Embryonic facial prominence (tissue), 1 donor: ENCODE measurements at regions not wholly inside any gene's neighbourhood (a gene's known extent, or its start where the extent isn't known, plus 50 kb on each side); places are given as distances from the start of the nearest gene placed in this dataset.

Experiments used
- DNase-seq: peaks from one replicate; pipeline ENCODE4 v3.0.0-alpha.2; 2016; ENCODE audit errors: extremely low spot score

DNA sequence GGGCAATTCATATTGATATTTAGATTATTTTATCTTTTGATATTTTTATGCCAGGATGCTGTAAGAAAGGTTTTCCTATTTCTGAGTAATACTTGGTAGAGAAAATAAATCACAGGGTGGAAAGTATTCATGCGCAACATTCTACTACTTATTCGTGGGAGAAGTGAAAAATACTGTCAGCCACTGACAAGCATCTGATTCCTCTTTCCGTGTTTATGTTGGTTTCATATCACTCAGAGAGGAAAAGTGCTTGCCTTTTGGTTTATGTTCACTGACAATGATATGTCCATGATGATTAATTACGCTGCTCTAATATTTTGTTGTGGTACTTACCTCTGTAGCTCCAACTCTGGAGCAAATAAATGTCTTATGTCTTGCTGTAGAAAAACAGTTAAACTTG, 429.4 kb downstream of the EDEM1 start:
- DNase-seq = no peak

DNA sequence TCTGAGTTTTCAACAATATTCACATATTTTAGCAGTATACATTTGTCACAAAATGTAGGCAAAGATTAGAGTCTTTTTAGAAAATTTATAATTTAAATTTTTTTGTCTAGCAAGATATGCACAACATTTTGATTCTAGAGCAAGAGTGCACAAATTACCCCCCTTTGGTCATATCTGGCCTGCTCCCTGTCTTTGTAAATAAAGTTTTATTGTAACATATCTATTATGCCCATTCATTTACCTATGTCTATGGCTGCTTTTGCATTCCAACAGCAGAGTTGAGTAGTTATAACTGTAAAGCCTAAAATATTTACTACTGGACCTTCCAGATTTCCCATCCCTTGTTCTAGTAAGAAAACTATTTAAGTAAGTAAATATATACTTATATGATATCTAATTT, 430.7 kb downstream of the EDEM1 start:
- DNase-seq = no peak

DNA sequence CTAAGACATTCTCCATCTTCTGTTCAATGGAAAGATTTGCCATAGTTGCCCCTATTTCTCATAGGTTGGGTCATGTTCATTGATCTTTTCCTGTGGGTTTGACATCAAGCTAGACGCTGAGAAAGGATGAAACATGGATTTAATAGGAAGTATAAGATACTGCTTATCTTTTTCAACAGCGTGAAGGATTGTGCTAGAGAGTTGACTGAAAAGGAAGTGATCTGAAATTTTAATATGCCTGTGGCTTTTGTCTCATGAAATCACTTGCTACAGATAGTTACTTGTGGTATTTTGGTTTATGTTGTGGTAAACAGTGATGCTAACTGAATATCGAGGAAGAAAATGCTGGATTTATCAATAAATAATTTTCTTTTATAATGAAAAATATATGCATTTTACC, 442.9 kb downstream of the EDEM1 start:
- no peak for DNase-seq

DNA sequence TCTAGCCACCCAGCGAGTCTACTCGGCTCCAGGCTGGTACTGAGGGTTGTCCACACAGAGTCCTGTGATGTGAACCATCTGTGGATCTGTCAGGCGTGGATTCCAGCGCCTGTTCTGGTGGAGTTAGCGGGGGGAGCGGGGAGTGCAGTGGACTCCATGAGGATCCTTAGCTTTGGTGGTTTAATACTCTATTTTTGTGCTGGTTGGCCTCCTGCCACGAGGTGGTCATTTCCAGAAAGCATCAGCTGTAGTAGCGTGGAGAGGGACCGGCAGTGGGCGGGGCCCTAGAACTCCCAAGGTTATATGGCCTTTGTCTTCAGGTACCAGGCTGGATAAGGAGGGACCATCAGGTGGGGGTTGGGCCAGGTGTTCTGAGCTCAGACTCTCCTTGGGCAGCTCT, 446.5 kb downstream of the EDEM1 start:
- no peak for DNase-seq

DNA sequence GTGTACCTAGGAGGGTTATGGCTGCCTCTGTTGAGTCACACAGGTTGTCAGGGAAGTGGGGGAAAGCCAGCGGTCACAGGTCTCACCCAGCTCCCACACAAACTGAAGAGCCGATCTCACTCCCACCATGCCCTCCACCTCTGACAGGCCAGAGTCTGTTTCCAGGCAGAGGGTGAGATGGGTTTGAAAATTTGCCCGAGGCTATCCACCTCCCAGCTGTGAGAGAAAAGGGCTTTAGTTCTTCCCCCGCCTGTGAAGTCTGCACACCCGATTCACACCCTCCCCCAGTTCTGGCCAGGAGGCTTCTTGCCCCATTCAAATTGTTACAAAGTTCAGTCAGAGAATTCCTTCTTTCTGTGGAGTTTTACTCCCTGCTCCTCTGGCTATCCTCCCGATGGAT, 446.9 kb downstream of the EDEM1 start:
- DNase-seq = no peak

DNA sequence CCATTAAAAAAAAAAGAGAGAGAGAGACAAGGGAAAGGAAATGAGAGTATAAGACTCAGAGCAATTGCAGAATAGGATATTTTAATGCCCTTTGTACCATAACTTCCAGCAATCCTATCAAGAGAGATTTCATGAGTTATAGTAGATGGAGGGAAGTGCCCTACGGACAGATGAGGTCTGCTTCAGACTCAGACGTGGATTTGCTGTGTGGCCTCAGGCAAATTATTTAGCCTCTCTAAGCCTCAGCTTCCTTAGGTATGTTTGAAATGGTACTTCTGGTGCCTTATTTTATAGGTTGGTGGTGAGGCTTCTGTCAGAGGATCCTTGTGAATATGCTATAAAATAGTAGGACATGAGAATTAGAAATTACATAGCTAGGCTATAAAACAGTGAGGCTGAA, 448.2 kb downstream of the EDEM1 start:
- DNase-seq = no peak

DNA sequence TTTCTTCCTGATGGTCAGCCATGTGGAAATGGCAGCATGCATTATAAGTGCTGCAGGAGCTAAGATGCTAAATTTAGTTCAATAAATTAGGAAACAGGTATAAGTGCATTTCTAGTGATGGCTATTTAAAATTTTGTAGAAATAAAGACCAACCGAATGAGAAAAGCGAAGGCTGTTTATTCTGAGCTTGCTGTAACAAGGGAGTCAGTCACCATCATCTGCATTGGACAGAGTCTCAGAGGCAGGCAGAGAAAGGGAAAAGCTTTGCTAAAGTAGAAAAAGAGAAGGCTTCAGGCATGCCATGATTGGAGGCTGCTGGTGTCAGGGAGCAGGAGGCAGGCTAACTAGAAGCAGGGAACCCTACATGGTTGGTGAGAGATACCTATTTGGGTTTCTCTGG, 451.0 kb downstream of the EDEM1 start:
- no peak for DNase-seq

DNA sequence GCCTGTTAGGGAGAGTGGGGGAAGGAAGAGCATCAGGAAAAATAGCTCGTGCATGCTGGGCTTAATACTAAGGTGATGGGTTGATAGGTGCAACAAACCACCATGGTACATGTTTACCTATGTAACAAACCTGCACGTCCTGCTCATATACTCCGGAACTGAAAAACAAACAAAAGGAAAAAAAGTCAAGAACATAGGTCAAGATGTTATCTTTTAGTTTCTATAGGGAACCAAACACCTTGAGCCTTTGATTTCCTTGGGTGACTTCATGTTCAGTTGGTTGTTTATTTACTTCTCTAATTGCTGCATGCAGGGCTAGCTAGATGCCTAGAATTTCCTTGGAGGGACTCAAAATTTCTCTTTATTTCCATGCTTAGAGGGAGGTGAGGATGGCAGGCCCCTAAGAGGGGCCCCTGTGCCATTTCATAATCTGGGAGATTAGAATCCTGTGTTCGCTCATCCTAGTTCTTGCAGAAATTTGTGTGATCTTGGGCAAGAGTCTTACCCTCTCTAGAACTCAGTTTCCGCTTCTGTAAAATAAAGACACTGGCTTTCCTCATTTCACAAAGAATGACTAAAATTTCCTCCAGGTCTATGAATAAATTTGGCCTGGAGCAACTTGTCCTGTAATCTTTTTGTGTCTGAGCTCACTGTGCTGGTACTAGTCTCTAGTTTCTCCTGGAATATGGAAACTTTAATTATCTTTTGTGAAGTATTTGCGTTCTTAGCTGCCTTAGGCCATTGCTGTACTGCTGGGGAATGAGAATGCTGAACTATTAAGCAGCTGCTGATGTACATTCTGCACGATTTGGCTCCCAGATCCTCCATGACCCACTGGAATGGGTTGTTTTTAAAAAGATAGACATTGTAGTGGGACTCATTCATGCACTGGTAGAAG, 457.5 kb downstream of the EDEM1 start:
- no peak for DNase-seq

DNA sequence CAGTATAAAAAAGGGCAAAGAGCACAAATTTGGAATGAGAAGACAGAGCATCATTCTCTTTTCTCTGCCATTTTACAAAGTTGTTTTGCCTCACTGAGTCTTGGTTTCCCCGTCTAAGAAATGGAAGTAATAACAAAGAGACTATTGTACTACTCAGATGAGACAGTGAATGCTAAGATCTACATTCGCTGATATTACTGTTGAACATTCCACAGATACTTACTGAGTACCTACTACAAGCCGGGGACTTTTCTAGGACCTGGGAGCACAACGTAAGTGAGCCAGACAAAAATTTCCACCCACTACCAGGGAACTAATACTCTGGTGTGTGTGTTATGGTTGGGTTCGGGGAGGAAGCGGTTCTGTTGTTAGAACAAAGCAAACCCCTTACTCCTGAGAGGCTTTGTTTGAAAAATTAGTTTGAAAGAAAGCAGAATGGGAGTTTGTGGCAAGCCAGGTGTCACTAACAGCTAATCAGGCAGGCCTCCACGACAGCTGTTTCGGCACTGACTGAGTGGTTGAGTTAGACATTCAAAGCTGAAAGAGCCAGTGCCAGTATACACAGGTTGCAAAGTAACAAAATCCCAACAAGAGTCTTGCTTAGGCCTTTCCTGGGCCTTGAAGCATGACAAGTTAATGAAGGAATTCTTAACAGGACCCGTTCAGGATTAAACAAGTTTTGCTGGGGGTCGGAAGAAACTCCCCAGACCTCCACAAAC, 458.3 kb downstream of the EDEM1 start:
- no peak for DNase-seq

DNA sequence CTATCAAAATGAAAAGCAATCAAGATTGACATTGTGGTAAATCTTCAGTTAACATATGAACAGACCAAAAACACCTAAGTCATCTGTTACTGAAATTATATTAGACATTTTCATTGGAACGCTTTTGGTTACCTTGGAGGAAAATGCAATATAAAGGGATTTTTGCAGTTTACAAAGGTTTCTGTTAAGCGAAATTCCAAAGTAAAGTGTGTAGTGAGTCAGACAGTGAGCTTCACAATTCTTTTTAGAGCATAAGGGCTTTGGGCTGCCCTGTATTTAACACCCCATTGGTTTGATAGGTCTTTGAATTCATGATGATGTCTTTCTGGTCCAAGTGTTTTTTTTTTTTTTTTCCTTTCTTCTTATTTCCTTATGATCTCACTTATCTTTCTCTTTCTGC, 462.8 kb downstream of the EDEM1 start:
- no peak for DNase-seq

DNA sequence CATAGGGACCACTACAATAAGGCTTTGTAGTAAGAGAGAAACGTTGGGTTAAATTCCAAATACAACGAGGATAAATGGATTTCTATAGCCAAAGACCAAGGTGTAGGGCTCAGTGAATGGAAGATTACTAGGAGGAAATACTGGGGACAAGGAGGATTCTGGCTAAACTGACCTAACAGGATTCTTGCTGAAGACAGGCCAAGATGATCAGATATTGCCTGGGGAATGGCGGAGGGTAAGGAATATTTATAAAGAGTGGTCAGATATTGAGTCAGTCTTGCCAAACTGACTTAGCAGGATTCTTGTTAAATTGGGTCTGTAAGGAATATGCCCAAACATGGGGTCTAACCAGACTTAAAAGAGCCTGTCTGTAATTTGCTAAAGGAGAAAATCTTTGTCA, 463.8 kb downstream of the EDEM1 start:
- DNase-seq = no peak

DNA sequence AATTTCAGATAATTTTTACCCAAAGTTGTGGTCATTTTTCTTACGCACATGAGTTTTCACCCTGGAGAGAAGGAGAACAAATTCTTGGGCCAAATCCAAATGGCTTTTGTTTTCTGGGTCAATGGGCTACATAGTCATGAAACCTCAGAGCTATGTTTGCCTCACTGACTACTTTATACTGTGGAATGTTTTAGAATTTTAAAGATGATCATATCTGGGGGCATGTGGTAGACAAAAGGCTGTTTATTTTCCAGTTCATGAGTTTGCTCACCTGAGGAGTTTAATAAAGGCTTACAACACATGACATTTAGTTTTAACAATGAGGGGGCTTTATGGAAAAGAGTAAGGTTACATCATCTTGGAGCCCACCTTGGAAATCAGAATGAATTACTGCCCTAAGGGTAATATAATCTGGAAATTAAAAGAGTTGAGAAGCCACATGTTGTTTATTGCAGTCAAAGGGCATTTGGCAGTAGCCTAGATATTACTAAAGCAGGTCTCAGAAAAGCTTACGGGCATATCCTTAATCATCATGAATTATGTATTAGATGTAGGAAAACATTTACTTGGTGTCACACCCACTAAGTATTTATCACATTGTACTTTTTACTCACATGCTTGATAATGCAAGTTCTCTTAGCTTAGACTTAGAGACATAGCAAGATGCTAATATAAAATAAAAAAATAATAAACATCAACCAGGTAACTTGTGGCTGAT, 466.1 kb downstream of the EDEM1 start:
- DNase-seq = no peak

DNA sequence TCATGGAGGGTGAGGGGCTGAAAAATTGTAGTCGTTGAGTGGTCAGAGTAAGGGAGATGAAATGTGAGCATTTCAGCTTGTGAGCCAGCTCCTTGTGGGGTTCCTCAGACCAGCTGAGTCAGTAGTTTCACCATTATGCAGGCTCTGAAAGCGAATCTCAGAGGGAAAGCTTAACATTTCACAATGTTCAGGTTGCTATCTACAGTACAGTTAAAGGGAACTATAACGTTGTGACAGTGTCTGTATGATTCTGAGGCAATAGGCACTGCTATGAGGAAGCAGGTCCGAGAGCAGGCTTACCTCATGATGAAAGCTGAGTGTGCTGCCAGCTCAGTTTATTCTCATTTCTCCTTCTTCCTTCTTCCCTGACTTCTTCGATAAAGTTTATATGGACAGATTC, 469.6 kb downstream of the EDEM1 start:
- no peak for DNase-seq

DNA sequence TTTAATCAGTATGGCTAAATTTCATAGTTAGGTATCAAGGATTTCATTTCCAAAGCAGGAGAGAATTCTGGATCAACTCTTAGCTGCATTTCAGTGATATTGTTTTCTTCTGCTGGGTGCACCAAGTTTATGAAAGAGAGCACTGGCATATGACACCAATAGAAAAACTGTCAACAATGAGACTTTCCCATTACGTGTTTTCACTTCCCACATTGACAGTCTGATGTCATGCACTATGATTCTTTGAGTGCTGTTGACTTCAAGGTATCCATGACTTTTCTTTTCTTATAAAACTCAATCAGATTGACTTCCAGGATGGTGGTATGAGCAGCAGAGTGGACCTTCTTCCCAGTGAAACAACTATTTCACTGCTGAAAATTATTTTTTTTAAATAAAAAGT, 476.1 kb downstream of the EDEM1 start:
- DNase-seq = no peak

DNA sequence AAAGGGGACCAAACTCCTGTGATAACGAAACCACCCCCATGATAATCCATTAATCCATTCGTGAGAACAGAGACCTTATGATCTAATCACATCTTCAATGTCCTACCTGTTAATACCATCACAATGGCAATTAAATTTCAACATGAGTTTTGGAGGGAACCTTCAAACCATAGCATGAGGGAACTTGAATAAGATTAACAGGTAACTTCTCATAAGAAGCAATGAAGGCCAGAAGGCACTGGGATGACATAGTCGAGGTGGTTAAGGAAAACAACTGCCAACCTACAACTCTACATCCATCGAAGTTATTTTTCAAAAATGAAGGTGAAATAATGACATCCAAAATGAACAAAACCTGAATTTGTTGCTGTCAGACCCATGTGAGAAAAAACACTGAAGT, 478.9 kb downstream of the EDEM1 start:
- DNase-seq = no peak

DNA sequence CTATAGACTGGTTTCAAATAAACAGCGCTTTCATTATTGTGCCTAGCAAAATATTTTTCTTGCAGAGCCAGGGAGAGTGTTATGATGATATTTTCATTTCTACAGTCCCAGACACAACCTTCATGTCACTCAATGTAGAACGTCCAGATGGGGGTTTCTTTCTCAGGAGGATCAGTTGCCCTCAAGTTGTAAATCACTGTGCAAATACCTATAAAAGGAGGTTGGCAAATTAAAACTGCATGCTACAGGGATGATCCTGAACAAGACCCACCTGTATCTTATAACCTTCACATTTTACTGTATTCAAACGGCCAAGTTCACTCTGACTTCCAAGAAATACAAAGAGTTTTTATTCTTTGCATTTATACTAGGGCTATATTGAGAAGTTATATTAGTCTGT, 486.0 kb downstream of the EDEM1 start:
- DNase-seq = peak; percentile 7

DNA sequence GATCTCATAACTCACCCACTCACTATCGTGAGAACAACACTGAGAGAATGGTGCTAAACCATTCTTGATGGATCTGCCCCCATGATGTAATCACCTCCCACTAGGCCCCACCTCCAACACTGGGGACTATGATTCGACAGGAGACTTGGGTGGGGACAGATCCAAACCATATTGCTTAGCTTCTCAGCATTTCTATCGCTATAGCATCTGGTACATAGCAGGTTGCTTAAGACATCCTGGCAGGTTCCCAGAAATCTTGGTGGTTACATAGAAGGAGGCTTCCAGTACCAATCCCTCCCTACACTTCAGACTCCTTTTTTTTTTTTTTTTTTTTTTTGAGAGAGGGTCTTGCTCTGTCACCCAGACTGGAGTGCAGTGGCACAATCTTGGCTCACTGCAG, 487.8 kb downstream of the EDEM1 start:
- DNase-seq = no peak

DNA sequence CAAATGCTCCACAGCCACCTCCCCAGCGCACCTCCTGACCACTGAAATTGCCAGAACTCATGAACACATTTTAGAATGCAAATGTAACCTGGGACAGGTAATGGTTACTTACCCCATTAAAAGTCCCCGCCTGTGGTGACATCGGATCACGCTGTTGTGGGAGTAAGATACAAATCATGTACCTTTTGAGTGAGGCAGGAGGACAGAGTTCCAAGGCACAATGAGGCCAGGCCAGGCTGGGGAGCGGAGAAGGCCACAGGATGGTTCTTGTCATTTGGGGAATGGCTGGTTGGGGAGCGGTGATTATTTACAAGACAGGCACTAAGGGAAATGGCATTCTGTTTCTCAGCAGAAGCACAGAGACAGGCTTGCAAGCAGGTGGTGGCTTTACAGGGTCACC, 490.0 kb downstream of the EDEM1 start:
- DNase-seq = no peak

DNA sequence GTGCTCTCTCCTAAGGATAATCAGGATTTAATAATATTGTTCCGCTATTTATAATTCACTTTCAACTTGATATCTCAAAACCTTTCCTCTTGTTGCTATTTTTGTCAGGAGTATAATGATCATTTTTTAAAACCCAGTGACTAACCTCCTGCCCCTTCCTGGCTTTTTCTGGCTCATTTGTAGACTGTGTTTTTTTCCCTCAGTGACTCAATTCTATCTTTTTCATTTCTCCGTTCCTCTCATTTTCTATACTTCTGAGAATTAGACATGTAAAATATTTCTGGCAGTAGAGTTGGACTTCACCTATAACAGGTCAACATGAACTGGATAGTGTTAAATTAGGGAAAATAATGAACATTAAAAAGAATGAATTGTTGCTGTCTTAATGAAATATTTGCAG, 490.7 kb downstream of the EDEM1 start:
- DNase-seq = no peak

DNA sequence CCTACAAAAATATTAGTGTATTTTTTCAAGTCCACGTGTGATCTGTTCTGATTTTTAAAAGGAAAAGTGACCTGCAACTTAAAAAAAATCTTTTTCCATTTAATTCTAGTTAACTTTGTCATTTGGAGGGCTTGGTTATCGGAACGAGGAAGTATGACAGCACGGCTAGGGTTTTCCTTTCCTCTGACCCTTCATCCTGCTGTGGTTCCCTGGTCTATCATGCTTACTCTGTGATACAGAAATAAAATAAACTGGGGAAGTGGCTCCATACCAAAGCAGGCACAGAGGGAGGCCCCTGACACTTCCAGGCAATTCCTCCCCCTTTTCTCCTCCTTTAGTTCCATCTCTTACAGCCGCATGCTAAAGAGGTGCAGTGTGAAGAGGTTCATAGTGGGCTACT, 491.3 kb downstream of the EDEM1 start:
- DNase-seq = no peak

DNA sequence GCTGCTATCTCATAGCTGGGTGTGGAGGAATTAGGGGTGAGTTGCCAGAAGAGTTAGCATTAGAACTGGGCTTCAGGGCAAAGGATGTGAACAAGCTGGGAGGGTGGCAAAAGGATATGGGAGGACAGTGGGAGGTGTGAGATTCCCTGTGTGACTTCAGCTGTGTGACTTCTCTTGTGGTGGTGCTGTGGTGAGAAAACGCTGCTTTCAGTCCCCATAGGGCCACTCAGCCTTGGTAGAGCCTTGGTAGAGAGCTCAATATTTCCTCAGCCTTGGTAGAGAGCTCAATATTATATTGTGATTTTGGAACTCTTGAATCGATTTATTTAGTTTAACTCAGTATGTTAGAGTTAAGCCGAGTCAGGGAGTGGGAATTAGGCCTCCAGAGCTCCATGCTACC, 499.7 kb downstream of the EDEM1 start:
- no peak for DNase-seq

DNA sequence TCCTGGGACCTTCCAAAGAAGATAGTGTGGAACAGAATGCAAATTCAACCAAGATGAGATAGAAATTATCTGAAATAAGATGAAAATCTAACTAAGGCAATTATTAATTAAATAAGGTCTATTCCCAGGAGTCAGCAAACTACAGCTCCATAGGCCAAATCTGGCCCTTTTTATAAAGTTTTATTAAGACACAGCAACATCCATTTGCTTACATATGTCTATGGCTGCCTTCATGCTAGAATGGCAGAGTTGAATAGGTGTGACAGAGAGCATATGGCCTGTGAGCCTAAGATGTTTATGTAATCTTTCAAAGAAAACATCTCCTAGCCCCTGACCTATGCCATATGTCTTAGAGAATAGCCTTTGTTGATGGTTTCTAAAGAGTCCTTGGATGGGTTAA, 503.0 kb downstream of the EDEM1 start:
- no peak for DNase-seq
